Prostate gland (tissue), 2 donors: ENCODE measurements at regions not wholly inside any gene's neighbourhood (a gene's known extent, or its start where the extent isn't known, plus 50 kb on each side); places are given as distances from the start of the nearest gene placed in this dataset.

Experiments
- POLR2AphosphoS5 ChIP-seq: sonication (generic); formaldehyde crosslinking; IDR thresholded peaks from one replicate; pipeline ENCODE4 v1.6.1; 2017; ENCODE audit warnings: antibody characterized with exemption
- TF ChIP-seq, protein P1 (sequence below), 4 experiments: fragments of 200-600 bp in 2 of 4; fragments of 450-650 bp in 2 of 4; sonication (generic) in 2 of 4; IDR thresholded peaks; 1 replicate in 3 of 4; 2 replicates in 1 of 4; pipeline ENCODE4 v1.5.1; 2016 to 2019; ENCODE audit warnings: antibody characterized with exemption in 4 of 4, mild to moderate bottlenecking in 2 of 4, moderate library complexity in 2 of 4

- TF ChIP-seq, protein P1, sequence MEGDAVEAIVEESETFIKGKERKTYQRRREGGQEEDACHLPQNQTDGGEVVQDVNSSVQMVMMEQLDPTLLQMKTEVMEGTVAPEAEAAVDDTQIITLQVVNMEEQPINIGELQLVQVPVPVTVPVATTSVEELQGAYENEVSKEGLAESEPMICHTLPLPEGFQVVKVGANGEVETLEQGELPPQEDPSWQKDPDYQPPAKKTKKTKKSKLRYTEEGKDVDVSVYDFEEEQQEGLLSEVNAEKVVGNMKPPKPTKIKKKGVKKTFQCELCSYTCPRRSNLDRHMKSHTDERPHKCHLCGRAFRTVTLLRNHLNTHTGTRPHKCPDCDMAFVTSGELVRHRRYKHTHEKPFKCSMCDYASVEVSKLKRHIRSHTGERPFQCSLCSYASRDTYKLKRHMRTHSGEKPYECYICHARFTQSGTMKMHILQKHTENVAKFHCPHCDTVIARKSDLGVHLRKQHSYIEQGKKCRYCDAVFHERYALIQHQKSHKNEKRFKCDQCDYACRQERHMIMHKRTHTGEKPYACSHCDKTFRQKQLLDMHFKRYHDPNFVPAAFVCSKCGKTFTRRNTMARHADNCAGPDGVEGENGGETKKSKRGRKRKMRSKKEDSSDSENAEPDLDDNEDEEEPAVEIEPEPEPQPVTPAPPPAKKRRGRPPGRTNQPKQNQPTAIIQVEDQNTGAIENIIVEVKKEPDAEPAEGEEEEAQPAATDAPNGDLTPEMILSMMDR (IDR thresholded peaks at IDR 0.05), result no peak
- TF ChIP-seq POLR2AphosphoS5, result no peak
Observed at GRCh38 chr6:18784794-18785193, 397.6 kb downstream of the RNF144B start.
